ENCODE measurements at regions not wholly inside any gene's neighbourhood (a gene's known extent, or its start where the extent isn't known, plus 50 kb on each side); places are given as distances from the start of the nearest gene placed in this dataset.

GRCh38 chr11:28504555-28505110, 396.4 kb downstream of the METTL15 start:
- Histone ChIP-seq H3K36me3 (ENCODE audit: control insufficient read depth, insufficient read depth, low read length) (no peaks in the 10 kb centered on the region), H3K27ac (ENCODE audit: low read depth, low read length) (no peak overlapping the region)

DNA sequence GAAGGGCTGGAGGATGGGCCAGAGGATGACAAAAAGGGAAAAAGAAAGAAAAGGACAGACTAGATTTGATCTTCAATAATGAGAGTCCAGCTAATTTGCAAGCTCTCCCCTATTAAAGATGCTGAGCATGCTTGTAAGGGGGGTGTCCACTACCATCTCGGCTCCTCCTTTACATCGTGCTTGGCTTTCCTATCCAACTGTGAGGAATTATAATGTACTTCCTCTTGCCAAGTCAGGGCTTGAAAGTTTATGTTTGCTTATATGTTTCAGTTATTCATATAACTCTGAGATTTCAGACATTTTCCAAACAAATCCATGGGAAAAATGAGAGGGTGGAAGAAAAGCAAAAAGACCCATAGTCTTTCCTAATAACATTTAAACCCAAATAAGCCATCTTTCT, 387.1 kb downstream of the METTL15 start:
- Histone ChIP-seq H3K27me3 (ENCODE audit: control insufficient read depth, insufficient read depth, low read length) (no peaks in the 10 kb centered on the region), H3K27ac (ENCODE audit: low read depth, low read length) (no peak overlapping the region), H3K36me3 (ENCODE audit: control insufficient read depth, insufficient read depth, low read length) (no peaks in the 10 kb centered on the region), H3K4me3 (ENCODE audit: low read depth, low read length) (no peak overlapping the region), H3K9me3 (ENCODE audit: control insufficient read depth, insufficient read depth, low read length) (no peaks in the 10 kb centered on the region; the same call in 1 of the 2 replicates), H3K9ac (ENCODE audit: low read depth, low read length) (no peak overlapping the region), H3K4me1 (ENCODE audit: control insufficient read depth, insufficient read depth, low read length) (no peaks in the 10 kb centered on the region)

More at GRCh38 chr11:28504555-28505110, 396.4 kb downstream of the METTL15 start:
- H3K9me3 ChIP-seq (ENCODE audit: control insufficient read depth, insufficient read depth, low read length), result no peaks in the 10 kb centered on the region
- H3K27me3 ChIP-seq (ENCODE audit: control insufficient read depth, insufficient read depth, low read length), result no peaks in the 10 kb centered on the region
- H3K4me3 ChIP-seq (ENCODE audit: low read depth, low read length), result no peak overlapping the region
- no peak overlapping the region for H3K9ac ChIP-seq (ENCODE audit: low read depth, low read length)
- H3K4me1 ChIP-seq (ENCODE audit: control insufficient read depth, insufficient read depth, low read length), result no peaks in the 10 kb centered on the region

DNA sequence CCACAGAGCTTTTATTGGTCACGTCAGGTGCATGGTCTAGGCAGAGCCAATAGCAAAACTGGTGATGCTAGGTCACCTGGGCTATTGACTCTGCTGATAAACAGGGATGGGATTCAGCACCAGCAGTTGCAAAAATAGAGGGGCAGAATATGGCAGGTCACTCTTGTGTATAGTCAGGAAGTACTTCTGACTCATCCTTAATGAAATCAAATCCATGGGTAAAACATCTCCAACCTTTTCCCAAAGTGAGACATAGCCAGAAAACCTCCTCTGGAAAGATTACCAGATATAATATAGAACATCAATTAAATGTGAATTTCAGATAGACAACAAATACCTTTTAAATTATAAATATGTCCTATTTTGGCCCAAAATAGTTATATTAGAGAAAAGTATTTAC, 383.2 kb downstream of the METTL15 start:
- Histone ChIP-seq H3K4me3 (ENCODE audit: low read depth, low read length) (no peak overlapping the region), H3K36me3 (ENCODE audit: control insufficient read depth, insufficient read depth, low read length) (no peaks in the 10 kb centered on the region), H3K27me3 (ENCODE audit: control insufficient read depth, insufficient read depth, low read length) (no peaks in the 10 kb centered on the region), H3K9me3 (ENCODE audit: control insufficient read depth, insufficient read depth, low read length) (no peaks in the 10 kb centered on the region; the same call in 1 of the 2 replicates), H3K4me1 (ENCODE audit: control insufficient read depth, insufficient read depth, low read length) (no peaks in the 10 kb centered on the region), H3K9ac (ENCODE audit: low read depth, low read length) (no peak overlapping the region), H3K27ac (ENCODE audit: low read depth, low read length) (no peak overlapping the region)

DNA sequence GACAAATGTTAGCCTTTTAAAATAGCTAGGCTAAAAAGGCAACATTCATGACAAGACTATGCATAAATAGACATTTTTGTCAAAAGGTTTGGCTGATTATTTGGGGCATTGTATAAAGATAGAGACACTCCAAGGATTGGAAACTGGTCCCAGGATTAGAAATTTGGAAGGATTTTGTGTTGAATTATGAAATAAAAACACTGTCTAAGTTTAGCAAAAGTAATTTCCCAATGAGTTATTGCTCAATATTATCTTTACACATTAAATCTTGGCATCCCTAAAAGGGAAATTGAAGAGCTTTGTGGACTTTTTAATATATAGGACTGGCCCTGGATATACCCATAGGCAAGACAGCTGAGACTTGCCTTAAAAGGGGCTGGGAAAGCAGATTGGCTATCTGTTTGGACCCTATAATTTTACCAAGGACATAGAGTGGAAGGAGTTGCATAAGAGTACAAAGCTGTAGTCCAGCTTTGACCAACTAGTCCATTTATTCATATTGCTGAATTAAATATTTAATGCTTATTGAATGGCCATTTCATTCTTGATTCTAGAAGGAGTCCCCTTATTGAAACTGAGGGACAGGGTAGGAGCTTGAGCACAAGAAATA, 382.7 kb downstream of the METTL15 start:
- no peak overlapping the region for H3K9ac ChIP-seq (ENCODE audit: low read depth, low read length)
- no peaks in the 10 kb centered on the region for H3K36me3 ChIP-seq (ENCODE audit: control insufficient read depth, insufficient read depth, low read length)
- no peaks in the 10 kb centered on the region for H3K27me3 ChIP-seq (ENCODE audit: control insufficient read depth, insufficient read depth, low read length)
- H3K9me3 ChIP-seq (ENCODE audit: control insufficient read depth, insufficient read depth, low read length), result no peaks in the 10 kb centered on the region; the same call in 1 of the 2 replicates
- H3K27ac ChIP-seq (ENCODE audit: low read depth, low read length), result no peak overlapping the region
- H3K4me1 ChIP-seq (ENCODE audit: control insufficient read depth, insufficient read depth, low read length), result no peaks in the 10 kb centered on the region
- H3K4me3 ChIP-seq (ENCODE audit: low read depth, low read length), result no peak overlapping the region

DNA sequence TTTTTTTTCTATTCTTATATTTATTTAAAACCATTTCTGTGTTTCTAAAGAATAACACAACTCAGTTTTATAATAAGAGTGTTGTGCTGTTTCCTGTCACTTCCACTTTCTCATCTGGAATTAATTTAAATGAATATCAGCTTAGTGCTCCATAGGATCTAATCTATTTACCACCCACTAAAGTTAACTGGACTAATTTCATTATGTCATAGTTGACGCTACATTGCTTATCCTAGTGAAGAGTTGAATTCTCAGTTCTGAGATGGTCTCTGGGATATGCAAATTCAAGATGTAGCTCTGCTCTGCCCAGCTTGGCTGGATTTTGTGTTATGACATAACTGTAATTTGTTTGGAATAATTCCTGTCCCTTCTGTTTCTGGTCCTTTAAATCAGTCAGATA, 380.1 kb downstream of the METTL15 start:
- H3K4me3 ChIP-seq (ENCODE audit: low read depth, low read length), result no peak overlapping the region
- H3K4me1 ChIP-seq (ENCODE audit: control insufficient read depth, insufficient read depth, low read length), result no peaks in the 10 kb centered on the region
- H3K27me3 ChIP-seq (ENCODE audit: control insufficient read depth, insufficient read depth, low read length), result no peaks in the 10 kb centered on the region
- H3K36me3 ChIP-seq (ENCODE audit: control insufficient read depth, insufficient read depth, low read length), result no peaks in the 10 kb centered on the region
- H3K27ac ChIP-seq (ENCODE audit: low read depth, low read length), result no peak overlapping the region
- no peak overlapping the region for H3K9ac ChIP-seq (ENCODE audit: low read depth, low read length)
- H3K9me3 ChIP-seq (ENCODE audit: control insufficient read depth, insufficient read depth, low read length), result no peaks in the 10 kb centered on the region

GRCh38 chr11:28483072-28483867, 375.1 kb downstream of the METTL15 start:
- Histone ChIP-seq H3K27me3 (ENCODE audit: control insufficient read depth, insufficient read depth, low read length) (no peaks in the 10 kb centered on the region), H3K9ac (ENCODE audit: low read depth, low read length) (no peak overlapping the region), H3K4me3 (ENCODE audit: low read depth, low read length) (no peak overlapping the region), H3K9me3 (ENCODE audit: control insufficient read depth, insufficient read depth, low read length) (no peaks in the 10 kb centered on the region), H3K27ac (ENCODE audit: low read depth, low read length) (no peak overlapping the region), H3K36me3 (ENCODE audit: control insufficient read depth, insufficient read depth, low read length) (no peaks in the 10 kb centered on the region), H3K4me1 (ENCODE audit: control insufficient read depth, insufficient read depth, low read length) (no peaks in the 10 kb centered on the region)

GRCh38 chr11:28482666-28483065, 374.5 kb downstream of the METTL15 start:
- Histone ChIP-seq H3K9ac (ENCODE audit: low read depth, low read length) (no peak overlapping the region), H3K9me3 (ENCODE audit: control insufficient read depth, insufficient read depth, low read length) (no peaks in the 10 kb centered on the region), H3K27me3 (ENCODE audit: control insufficient read depth, insufficient read depth, low read length) (no peaks in the 10 kb centered on the region), H3K36me3 (ENCODE audit: control insufficient read depth, insufficient read depth, low read length) (no peaks in the 10 kb centered on the region), H3K4me1 (ENCODE audit: control insufficient read depth, insufficient read depth, low read length) (no peaks in the 10 kb centered on the region), H3K4me3 (ENCODE audit: low read depth, low read length) (no peak overlapping the region), H3K27ac (ENCODE audit: low read depth, low read length) (no peak overlapping the region)

- H3K27ac ChIP-seq (ENCODE audit: low read depth, low read length), result no peak overlapping the region
- H3K9ac ChIP-seq (ENCODE audit: low read depth, low read length), result no peak overlapping the region
- H3K27me3 ChIP-seq (ENCODE audit: control insufficient read depth, insufficient read depth, low read length), result no peaks in the 10 kb centered on the region
- H3K4me1 ChIP-seq (ENCODE audit: control insufficient read depth, insufficient read depth, low read length), result no peaks in the 10 kb centered on the region
- H3K9me3 ChIP-seq (ENCODE audit: control insufficient read depth, insufficient read depth, low read length), result no peaks in the 10 kb centered on the region
- no peak overlapping the region for H3K4me3 ChIP-seq (ENCODE audit: low read depth, low read length)
- no peaks in the 10 kb centered on the region for H3K36me3 ChIP-seq (ENCODE audit: control insufficient read depth, insufficient read depth, low read length)
Measured at GRCh38 chr11:28481616-28482480, 373.7 kb downstream of the METTL15 start.

DNA sequence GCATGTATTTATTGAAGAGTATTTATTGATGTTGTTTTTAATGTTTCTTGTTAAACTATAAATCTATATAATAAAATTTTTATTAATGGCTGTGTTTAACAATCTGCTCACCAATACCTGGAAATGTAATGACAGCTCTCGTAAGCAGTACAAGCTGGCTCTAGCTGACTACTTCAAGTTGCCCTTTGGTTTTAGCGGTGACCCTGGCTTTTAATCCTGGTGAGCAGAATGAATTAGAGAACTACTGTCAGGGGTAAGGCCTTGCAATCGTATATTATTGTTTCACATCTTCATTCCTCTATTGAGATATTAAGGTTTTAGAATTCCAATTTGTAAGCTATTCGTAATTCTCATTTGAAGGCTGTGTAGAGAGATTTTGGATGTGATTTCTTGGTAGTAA, 372.2 kb downstream of the METTL15 start:
- H3K4me1 ChIP-seq (ENCODE audit: control insufficient read depth, insufficient read depth, low read length), result peaks cover 6% of the 10 kb centered on the region; the same call in 1 of the 2 replicates
- H3K9me3 ChIP-seq (ENCODE audit: control insufficient read depth, insufficient read depth, low read length), result no peaks in the 10 kb centered on the region
- no peaks in the 10 kb centered on the region for H3K27me3 ChIP-seq (ENCODE audit: control insufficient read depth, insufficient read depth, low read length)
- H3K36me3 ChIP-seq (ENCODE audit: control insufficient read depth, insufficient read depth, low read length), result no peaks in the 10 kb centered on the region
- no peak overlapping the region for H3K4me3 ChIP-seq (ENCODE audit: low read depth, low read length)
- no peak overlapping the region for H3K27ac ChIP-seq (ENCODE audit: low read depth, low read length)
- H3K9ac ChIP-seq (ENCODE audit: low read depth, low read length), result no peak overlapping the region

DNA sequence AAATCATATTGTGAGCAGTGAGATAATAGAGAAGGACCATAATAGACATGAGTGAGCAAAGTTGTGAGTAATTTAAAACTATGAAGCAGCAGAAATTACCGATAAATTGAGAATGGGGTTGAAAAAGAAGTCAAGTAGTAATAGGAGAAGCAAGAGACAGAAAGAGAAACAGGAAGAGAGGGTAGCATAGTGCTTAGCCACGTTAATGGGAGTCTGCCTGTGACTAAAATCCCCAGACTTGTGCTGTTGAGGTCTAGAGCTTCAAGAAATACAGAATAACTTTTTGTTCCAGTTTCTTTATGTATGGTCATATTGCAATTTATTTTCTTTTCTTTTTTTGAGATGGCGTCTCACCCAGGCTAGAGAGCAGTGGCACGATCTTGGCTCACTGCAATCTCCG, 368.7 kb downstream of the METTL15 start:
- Histone ChIP-seq H3K36me3 (ENCODE audit: control insufficient read depth, insufficient read depth, low read length) (no peaks in the 10 kb centered on the region), H3K4me3 (ENCODE audit: low read depth, low read length) (no peak overlapping the region), H3K27me3 (ENCODE audit: control insufficient read depth, insufficient read depth, low read length) (no peaks in the 10 kb centered on the region), H3K27ac (ENCODE audit: low read depth, low read length) (no peak overlapping the region), H3K4me1 (ENCODE audit: control insufficient read depth, insufficient read depth, low read length) (peaks cover 6% of the 10 kb centered on the region; the same call in 1 of the 2 replicates), H3K9ac (ENCODE audit: low read depth, low read length) (no peak overlapping the region), H3K9me3 (ENCODE audit: control insufficient read depth, insufficient read depth, low read length) (no peaks in the 10 kb centered on the region)
